AG09309 (cell line): ENCODE measurements at regions not wholly inside any gene's neighbourhood (a gene's known extent, or its start where the extent isn't known, plus 50 kb on each side); places are given as distances from the start of the nearest gene placed in this dataset.
"Not testable (repeated sequence)": the region's sequence is repeated elsewhere in the genome, so short reads cannot be mapped to it uniquely, and the experiment has no call there.

Experiments used
- DNase-seq: peaks from one replicate; pipeline ENCODE4 v3.0.0-alpha.2; 2010; ENCODE audit warnings: low read depth
- H3K4me3 ChIP-seq: 2 replicates; pipeline ENCODE4 v1.5.1; 2011; ENCODE audit warnings: mild to moderate bottlenecking, low read depth, low read length, moderate library complexity; ENCODE audit not compliant: control insufficient read depth
- TF ChIP-seq, protein P1 (sequence below): IDR thresholded peaks from 2 replicates; pipeline ENCODE4 v1.5.1; 2011; ENCODE audit warnings: mild to moderate bottlenecking, low read depth, low read length, inconsistent platforms; ENCODE audit not compliant: insufficient read depth, control insufficient read depth; ENCODE audit errors: missing control alignments

DNA sequence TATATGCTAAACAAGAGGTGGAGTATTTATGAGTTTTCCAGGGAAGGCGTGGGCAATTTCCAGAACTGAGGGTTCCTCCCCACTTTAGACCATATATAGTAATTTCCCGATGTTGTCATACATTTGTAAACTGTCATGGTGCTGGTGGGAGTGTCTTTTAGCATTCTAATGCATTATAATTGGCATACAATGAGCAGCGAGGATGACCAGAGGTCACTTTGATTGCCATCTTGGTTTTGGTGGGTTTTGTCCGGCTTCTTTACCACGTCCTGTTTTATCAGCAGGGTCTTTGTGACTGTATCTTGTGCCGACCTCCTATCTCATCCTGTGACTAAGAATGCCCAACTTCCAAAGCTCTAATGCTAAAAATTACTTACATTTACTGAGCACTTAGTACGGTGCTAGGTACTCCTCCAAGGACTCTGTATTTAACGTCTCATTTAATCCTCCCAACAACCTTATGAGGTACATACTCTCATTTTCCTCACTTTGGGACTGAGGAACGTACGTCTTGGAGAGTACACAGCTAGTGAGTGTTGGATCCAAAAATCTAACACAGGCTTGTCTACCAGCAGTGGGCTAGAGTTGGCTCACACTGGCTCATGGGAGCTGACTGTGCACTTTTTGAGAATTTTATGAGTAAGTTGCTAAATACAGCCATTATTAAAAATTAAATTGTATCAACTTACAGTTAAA lies 144.8 kb upstream of the NEBL start:
- TF ChIP-seq, protein P1, sequence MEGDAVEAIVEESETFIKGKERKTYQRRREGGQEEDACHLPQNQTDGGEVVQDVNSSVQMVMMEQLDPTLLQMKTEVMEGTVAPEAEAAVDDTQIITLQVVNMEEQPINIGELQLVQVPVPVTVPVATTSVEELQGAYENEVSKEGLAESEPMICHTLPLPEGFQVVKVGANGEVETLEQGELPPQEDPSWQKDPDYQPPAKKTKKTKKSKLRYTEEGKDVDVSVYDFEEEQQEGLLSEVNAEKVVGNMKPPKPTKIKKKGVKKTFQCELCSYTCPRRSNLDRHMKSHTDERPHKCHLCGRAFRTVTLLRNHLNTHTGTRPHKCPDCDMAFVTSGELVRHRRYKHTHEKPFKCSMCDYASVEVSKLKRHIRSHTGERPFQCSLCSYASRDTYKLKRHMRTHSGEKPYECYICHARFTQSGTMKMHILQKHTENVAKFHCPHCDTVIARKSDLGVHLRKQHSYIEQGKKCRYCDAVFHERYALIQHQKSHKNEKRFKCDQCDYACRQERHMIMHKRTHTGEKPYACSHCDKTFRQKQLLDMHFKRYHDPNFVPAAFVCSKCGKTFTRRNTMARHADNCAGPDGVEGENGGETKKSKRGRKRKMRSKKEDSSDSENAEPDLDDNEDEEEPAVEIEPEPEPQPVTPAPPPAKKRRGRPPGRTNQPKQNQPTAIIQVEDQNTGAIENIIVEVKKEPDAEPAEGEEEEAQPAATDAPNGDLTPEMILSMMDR = no peak
- no peak for DNase-seq
- H3K4me3 ChIP-seq = no peak overlapping the region

DNA sequence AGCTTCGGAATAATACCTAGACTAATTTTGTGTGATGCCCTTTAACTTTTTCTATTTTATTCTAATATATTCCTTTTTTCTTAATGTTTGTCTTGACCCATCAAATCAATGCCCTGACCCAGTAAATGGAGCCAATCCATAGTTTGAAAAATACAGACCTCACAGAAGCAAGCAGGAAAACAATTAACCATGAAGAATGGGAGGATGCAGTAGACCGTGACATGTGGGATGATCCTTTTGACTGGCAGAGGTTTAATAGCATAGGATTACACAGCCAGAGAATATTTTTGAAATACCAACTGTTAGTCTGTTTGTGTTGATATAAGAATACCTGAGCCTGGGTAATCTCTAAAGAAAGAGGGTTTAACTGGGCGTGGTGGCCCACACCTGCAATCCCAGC lies 142.6 kb upstream of the NEBL start:
- no peak overlapping the region for H3K4me3 ChIP-seq
- no peak for DNase-seq
- TF ChIP-seq, protein P1 = no peak

DNA sequence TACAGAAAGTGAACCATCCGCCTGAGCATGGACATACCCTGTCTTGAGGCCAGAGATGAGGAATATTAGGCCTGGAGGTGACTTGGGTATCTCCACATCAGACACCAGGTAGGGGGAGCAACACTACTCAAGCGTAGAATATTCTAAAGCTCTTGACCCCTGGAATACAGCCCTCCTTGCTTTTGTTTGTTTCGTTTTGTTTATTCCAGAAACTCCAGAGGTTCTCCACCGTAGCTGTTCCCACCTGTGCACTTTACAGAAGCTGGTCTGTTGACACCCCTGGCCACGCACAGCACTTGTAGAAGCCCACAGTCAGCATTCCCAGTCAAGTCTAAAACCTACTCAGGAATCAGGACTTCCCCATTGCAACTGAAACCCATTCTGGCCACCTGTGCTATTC lies 139.6 kb upstream of the NEBL start:
- DNase-seq = no peak
- H3K4me3 ChIP-seq = no peak overlapping the region
- TF ChIP-seq, protein P1 = no peak

DNA sequence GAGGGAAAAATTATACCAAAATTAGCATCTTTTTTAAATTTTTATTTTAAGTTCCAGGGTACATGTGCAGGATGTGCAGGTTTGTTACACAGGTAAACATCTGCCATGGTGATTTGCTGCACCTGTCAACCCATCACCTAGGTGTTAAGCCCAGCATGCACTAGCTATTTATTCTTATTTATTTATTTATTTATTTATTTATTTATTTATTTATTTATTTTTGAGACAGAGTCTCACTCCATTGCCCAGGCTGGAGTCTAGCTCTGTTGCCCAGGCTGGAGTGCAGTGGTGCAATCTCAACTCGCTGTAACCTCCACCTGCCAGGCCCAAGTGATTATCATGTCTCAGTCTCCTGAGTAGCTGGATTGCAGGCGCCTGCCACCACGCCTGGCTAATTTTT lies 137.7 kb upstream of the NEBL start:
- not testable (repeated sequence) for DNase-seq, H3K4me3 ChIP-seq

DNA sequence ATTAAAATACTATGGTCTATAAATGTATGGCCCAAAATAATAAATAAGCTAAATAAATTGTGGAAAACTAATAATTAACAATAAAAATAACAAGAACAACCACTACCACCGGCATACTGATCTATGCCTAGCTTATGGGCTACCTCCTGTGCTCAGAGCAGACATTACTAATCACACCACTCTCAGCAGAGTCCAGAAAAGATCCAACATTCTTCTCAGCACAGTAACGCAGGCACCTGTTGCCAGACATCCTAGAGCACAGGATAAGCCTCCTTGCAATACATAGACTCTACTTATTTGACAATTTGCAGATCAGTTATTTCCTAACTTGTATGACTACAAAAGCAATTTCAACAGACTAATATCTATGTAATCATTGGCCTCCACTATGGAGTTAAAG lies 137.1 kb upstream of the NEBL start:
- TF ChIP-seq, protein P1 = no peak
- DNase-seq = no peak
- H3K4me3 ChIP-seq = no peak overlapping the region

DNA sequence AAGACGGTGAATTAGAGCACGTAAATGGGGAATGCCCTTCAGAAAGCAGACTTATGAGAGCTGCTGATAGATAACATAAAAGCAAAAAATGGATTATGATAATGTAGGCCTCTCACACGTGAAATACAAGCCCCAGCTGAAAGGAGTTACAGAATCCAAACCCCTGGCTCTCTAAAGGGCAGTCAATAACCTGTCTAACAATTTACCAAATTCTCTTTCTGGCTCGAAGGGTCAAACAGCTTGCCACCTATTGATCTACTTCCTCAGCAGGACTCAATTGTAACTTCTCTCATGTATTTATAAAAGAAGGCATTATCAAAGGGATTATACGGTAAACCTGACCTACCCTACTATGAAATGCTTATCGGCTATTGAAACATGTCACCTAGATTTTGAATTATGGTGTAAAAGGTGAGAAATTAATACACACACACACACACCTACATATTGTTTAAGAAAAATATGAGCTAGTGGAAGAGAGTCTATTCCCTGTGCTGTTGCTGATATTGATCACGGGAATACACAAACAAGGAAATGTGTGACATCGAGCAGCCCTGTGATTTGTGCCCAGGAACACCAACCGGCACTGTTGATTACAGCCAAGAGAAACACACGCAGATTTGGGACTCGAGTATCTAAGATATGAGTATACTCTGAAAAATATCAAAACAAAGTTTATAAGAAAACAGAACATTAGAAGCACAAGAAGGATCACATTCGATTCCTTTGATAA lies 135.6 kb upstream of the NEBL start:
- H3K4me3 ChIP-seq = no peak overlapping the region
- DNase-seq = no peak
- TF ChIP-seq, protein P1 = no peak

DNA sequence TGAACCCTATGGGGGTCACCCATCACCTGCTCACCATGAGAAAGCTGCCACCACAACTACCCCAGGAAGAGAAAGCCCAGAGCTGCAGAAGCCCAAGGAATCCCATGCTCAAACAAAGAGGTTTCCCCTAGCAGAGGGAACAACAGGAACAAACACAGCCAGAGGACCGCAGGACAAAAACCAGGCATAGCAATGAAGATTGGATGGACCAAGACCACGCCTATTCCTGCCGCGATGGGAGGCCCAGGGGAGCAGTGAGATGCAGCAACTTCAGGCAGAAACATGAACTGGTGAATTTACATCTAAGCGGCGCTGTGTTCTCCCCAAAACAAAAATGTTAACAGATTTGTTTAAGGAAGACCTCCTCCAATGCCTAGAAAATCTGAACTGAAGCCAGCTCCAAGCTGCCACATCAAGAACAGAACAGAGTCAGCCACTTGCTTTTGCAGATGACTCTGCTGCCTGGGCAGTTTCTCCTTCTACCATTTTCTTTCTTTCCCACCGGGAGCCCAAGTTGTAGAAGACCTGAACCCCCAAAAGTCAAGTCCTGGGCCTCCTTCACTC lies 134.2 kb upstream of the NEBL start:
- TF ChIP-seq, protein P1 = no peak
- no peak for DNase-seq
- H3K4me3 ChIP-seq = no peak overlapping the region
